SK-N-DZ (cell line): ENCODE measurements at regions not wholly inside any gene's neighbourhood (a gene's known extent, or its start where the extent isn't known, plus 50 kb on each side); places are given as distances from the start of the nearest gene placed in this dataset.
"Not testable (repeated sequence)": the region's sequence is repeated elsewhere in the genome, so short reads cannot be mapped to it uniquely, and the experiment has no call there.

Source experiments
- DNase-seq: peaks from one replicate; pipeline ENCODE4 v3.0.0-alpha.2; 2015; ENCODE audit warnings: low spot score

GRCh38 chr5:102664616-102665335, 90.3 kb upstream of the PAM start:
- no peak for DNase-seq

- peak; percentile 62 for DNase-seq
Observed at GRCh38 chr5:102666164-102666946, 88.8 kb upstream of the PAM start.

GRCh38 chr5:102668220-102668932, 86.7 kb upstream of the PAM start:
- no peak for DNase-seq

DNA sequence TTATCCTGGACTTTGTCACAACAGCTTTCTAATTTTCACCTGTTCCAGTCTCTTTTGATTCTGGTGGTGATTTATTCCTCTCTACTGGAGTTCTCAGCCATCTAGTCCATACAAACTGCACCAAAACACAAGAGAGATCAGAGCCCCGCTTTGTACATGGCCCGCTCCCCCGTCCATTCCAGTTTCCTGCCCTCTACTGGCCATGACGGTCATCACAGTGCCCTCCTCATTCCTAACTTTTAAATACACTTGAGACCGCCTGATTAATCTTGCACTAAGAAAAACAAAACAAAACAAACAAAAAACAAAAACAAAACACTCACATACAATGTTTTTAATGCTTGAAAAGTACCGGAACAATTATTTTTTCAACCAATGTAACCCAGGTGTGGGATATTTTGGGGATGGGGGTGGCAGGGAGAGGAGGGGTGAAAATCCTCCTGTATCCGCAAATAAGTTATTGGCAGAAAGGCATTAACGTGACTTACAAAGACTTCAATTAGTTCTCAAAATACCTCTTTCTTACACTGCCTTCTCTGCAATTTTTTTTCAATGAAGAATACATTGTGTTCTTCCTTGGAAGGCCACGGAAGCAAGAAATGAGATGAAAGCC, 84.8 kb upstream of the PAM start:
- DNase-seq: peak; percentile 26

DNA sequence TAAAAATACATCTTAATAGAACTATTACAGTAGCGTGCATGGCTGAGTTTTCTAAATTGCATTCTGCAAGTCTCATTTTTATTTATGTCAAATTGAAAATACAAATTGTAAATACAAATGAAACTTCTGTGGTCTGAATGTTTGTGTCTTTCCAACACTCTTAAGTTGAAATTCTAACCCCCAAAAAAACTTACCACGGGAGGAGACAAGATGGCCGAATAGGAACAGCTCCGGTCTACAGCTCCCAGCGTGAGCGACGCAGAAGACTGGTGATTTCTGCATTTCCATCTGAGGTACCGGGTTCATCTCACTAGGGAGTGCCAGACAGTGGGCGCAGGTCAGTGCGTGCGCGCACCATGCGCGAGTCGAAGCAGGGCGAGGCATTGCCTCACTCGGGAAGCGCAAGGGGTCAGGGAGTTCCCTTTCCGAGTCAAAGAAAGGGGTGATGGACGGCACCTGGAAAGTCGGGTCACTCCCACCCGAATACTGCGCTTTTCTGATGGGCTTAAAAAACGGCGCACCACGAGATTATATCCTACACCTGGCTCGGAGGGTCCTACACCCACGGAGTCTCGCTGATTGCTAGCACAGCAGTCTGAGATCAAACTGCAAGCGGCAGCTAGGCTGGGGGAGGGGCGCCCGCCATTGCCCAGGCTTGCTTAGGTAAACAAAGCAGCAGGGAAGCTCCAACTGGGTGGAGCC, 83.9 kb upstream of the PAM start:
- DNase-seq: not testable (repeated sequence)

DNA sequence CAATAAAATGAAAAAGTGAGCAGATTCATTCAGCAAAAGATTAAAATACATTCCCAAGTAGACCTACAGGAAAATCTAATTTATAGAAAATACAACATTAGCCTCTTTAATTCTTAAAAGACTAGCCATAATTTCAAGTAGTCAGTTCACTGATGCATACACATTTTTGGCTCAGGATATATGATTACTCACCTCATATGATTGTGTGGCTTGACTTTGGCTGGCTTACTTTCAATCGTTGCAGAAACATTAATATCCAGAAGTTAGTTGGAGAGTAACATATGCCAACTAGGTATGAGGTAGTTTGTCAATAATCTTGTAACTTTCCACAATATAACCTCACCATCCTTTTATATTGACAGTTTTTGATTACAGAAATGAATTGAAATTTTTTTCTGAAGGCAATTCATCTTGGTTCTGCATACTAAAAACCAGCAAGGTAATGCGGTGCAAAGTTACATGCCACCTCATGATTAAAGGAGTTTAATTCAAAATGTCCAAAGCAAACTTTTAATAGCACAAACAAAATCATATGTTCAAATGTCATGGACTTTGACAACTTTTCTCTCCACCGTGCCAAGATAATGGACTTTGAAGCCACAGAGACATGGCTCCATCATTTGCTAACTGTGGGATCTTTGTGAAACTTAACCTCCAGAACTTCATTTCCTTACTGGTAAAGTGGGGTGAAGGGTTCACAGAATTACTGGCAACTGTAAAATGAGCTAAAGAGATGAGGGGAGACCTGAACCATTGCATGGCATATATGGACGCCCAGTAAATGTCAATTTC, 76.6 kb upstream of the PAM start:
- DNase-seq: no peak

DNA sequence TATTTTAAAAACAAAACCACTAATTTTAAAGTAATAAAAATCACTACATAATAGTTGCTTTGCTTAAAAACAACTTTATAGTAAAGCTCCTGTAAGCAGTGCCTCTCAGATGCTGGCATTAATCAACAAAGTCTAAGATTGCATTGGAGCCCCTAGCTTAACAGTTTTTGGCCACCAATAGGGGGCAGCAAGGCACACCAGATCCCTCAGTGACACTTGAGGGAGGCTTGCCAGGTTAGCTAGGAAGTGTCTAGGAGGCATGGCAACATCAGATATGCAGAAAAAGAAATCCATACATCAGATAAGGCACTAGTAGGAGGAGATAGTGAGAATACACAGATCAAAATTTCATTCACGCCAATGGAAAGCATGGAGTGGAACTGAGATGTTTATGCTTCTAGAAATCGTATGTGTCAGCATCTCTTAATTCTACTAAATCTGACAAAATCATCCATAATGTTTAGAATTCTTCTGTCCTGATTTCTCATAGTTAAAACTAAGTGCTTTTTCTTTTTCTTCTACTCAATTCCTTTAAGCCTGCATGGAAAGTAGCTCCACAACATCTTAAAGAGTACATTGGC, 73.6 kb upstream of the PAM start:
- peak; percentile 85 for DNase-seq

- no peak for DNase-seq
Observed at GRCh38 chr5:102682101-102682647, 72.9 kb upstream of the PAM start.

GRCh38 chr5:102688076-102688475, 67.0 kb upstream of the PAM start:
- not testable (repeated sequence) for DNase-seq

GRCh38 chr5:102688581-102689342, 66.3 kb upstream of the PAM start:
- DNase-seq: not testable (repeated sequence)

DNA sequence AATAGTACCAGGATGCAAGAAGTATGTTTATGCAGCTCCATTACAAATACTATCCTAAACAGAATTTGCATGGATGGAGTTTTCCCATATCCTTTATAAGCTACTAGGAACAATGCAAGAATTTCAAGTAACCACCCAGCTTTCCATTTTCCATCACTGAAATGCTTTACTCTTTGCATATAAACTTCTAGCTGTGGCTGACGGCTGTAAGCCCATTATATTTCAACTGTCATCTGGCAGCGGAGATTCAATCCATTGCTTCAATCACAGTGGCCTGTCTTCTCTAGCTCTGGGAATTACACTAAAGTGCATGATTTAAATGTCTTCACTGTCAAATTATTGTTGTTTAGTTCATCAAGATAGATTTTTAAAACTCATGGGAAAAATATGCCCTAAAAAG, 64.2 kb upstream of the PAM start:
- no peak for DNase-seq

GRCh38 chr5:102691434-102691833, 63.7 kb upstream of the PAM start:
- DNase-seq: no peak

- no peak for DNase-seq
Observed at GRCh38 chr5:102700120-102700831, 54.8 kb upstream of the PAM start.

DNA sequence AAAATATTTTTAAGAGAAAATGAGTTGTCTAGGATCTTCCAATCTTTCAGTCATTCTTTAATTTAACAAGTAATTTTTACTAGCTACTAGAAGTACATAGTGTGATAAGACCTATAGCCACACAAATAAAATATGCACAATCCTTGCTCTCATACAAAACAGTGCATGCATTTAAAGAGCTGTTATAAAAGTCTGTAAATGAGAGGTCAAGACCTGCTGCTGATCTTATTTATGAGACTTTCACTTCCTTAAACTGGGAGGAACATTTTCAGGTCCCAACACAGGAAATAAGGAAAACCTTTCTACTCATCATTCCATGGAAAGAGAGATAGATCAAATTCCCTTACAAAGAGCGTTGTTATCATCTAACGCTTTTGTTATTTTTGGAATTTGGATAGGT, 54.2 kb upstream of the PAM start:
- DNase-seq: no peak

GRCh38 chr5:102701748-102702147, 53.4 kb upstream of the PAM start:
- no peak for DNase-seq
